ENCODE measurements at regions not wholly inside any gene's neighbourhood (a gene's known extent, or its start where the extent isn't known, plus 50 kb on each side); places are given as distances from the start of the nearest gene placed in this dataset.
"Not testable (repeated sequence)": the region's sequence is repeated elsewhere in the genome, so short reads cannot be mapped to it uniquely, and the experiment has no call there.

- Histone ChIP-seq H3K4me3 (ENCODE audit: low read length) (no peak overlapping the region), H3K9me3 (ENCODE audit: low read depth, low read length) (no peaks in the 10 kb centered on the region), H3K27me3 (ENCODE audit: insufficient read depth, low read length) (no peaks in the 10 kb centered on the region), H3K4me1 (ENCODE audit: insufficient read depth, low read length) (no peaks in the 10 kb centered on the region)
Observed at GRCh38 chr2:146417942-146418341, 1426.9 kb upstream of the ACVR2A start.

DNA sequence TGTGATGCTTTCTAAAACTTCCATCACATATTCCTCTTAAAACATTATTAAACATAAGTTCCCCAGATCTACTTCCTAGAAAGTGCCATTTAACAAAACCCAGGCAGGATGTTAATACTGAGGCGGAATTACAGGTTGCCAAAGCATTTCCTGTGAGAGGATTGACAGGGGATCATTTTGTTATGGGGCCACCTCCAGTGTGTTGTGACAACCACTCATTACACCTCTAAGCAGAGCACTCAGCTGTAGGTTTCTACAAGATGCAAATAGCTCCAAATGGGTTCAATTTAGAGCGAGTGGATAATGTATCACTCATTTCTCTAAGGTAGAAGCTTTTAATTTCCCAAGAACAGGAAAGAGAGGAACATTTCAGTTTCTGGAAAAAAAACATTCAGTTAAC lies 1429.5 kb upstream of the ACVR2A start:
- Histone ChIP-seq H3K4me1 (ENCODE audit: insufficient read depth, low read length) (no peaks in the 10 kb centered on the region), H3K27me3 (ENCODE audit: insufficient read depth, low read length) (no peaks in the 10 kb centered on the region), H3K4me3 (ENCODE audit: low read length) (no peak overlapping the region), H3K9me3 (ENCODE audit: low read depth, low read length) (no peaks in the 10 kb centered on the region)

- Histone ChIP-seq H3K27me3 (ENCODE audit: insufficient read depth, low read length) (no peaks in the 10 kb centered on the region), H3K4me3 (ENCODE audit: low read length) (no peak overlapping the region), H3K4me1 (ENCODE audit: insufficient read depth, low read length) (no peaks in the 10 kb centered on the region), H3K9me3 (ENCODE audit: low read depth, low read length) (no peaks in the 10 kb centered on the region)
Observed at GRCh38 chr2:146414456-146414855, 1430.4 kb upstream of the ACVR2A start.

- Histone ChIP-seq H3K4me1 (ENCODE audit: insufficient read depth, low read length) (no peaks in the 10 kb centered on the region), H3K4me3 (ENCODE audit: low read length) (no peak overlapping the region), H3K9me3 (ENCODE audit: low read depth, low read length) (no peaks in the 10 kb centered on the region), H3K27me3 (ENCODE audit: insufficient read depth, low read length) (no peaks in the 10 kb centered on the region)
Observed at GRCh38 chr2:146413086-146413610, 1431.7 kb upstream of the ACVR2A start.

GRCh38 chr2:146412625-146413024 lies 1432.2 kb upstream of the ACVR2A start:
- no peaks in the 10 kb centered on the region for H3K9me3 ChIP-seq (ENCODE audit: low read depth, low read length)
- no peaks in the 10 kb centered on the region for H3K4me1 ChIP-seq (ENCODE audit: insufficient read depth, low read length)
- H3K27me3 ChIP-seq (ENCODE audit: insufficient read depth, low read length), result no peaks in the 10 kb centered on the region
- H3K4me3 ChIP-seq (ENCODE audit: low read length), result no peak overlapping the region

GRCh38 chr2:146405402-146406309 lies 1439.2 kb upstream of the ACVR2A start:
- not testable (repeated sequence) for H3K4me3 ChIP-seq (ENCODE audit: low read length); H3K4me1 ChIP-seq (ENCODE audit: insufficient read depth, low read length); H3K9me3 ChIP-seq (ENCODE audit: low read depth, low read length); H3K27me3 ChIP-seq (ENCODE audit: insufficient read depth, low read length)

GRCh38 chr2:146403546-146404160 lies 1441.2 kb upstream of the ACVR2A start:
- H3K4me3 ChIP-seq (ENCODE audit: low read length); H3K9me3 ChIP-seq (ENCODE audit: low read depth, low read length); H3K4me1 ChIP-seq (ENCODE audit: insufficient read depth, low read length); H3K27me3 ChIP-seq (ENCODE audit: insufficient read depth, low read length): not testable (repeated sequence)

GRCh38 chr2:146392631-146393030 lies 1452.2 kb upstream of the ACVR2A start:
- H3K9me3 ChIP-seq (ENCODE audit: low read depth, low read length), result no peaks in the 10 kb centered on the region
- H3K4me1 ChIP-seq (ENCODE audit: insufficient read depth, low read length), result no peaks in the 10 kb centered on the region
- no peaks in the 10 kb centered on the region for H3K27me3 ChIP-seq (ENCODE audit: insufficient read depth, low read length)
- H3K4me3 ChIP-seq (ENCODE audit: low read length), result no peak overlapping the region

GRCh38 chr2:146392186-146392585 lies 1452.6 kb upstream of the ACVR2A start:
- no peaks in the 10 kb centered on the region for H3K4me1 ChIP-seq (ENCODE audit: insufficient read depth, low read length)
- no peaks in the 10 kb centered on the region for H3K9me3 ChIP-seq (ENCODE audit: low read depth, low read length)
- no peaks in the 10 kb centered on the region for H3K27me3 ChIP-seq (ENCODE audit: insufficient read depth, low read length)
- H3K4me3 ChIP-seq (ENCODE audit: low read length), result no peak overlapping the region

- Histone ChIP-seq H3K9me3 (ENCODE audit: low read depth, low read length) (no peaks in the 10 kb centered on the region), H3K4me1 (ENCODE audit: insufficient read depth, low read length) (no peaks in the 10 kb centered on the region), H3K4me3 (ENCODE audit: low read length) (no peak overlapping the region), H3K27me3 (ENCODE audit: insufficient read depth, low read length) (no peaks in the 10 kb centered on the region)
Observed at GRCh38 chr2:146388757-146389156, 1456.1 kb upstream of the ACVR2A start.

- Histone ChIP-seq H3K4me3 (ENCODE audit: low read length) (no peak overlapping the region), H3K4me1 (ENCODE audit: insufficient read depth, low read length) (no peaks in the 10 kb centered on the region), H3K9me3 (ENCODE audit: low read depth, low read length) (no peaks in the 10 kb centered on the region), H3K27me3 (ENCODE audit: insufficient read depth, low read length) (no peaks in the 10 kb centered on the region)
Observed at GRCh38 chr2:146386096-146386495, 1458.7 kb upstream of the ACVR2A start.

- H3K9me3 ChIP-seq (ENCODE audit: low read depth, low read length), result no peaks in the 10 kb centered on the region
- no peaks in the 10 kb centered on the region for H3K27me3 ChIP-seq (ENCODE audit: insufficient read depth, low read length)
- no peaks in the 10 kb centered on the region for H3K4me1 ChIP-seq (ENCODE audit: insufficient read depth, low read length)
- H3K4me3 ChIP-seq (ENCODE audit: low read length), result no peak overlapping the region
Observed at GRCh38 chr2:146385031-146385430, 1459.8 kb upstream of the ACVR2A start.

- Histone ChIP-seq H3K9me3 (ENCODE audit: low read depth, low read length) (no peaks in the 10 kb centered on the region), H3K27me3 (ENCODE audit: insufficient read depth, low read length) (no peaks in the 10 kb centered on the region), H3K4me3 (ENCODE audit: low read length) (no peak overlapping the region), H3K4me1 (ENCODE audit: insufficient read depth, low read length) (no peaks in the 10 kb centered on the region)
Observed at GRCh38 chr2:146376511-146377064, 1468.2 kb upstream of the ACVR2A start.

- Histone ChIP-seq H3K9me3 (ENCODE audit: low read depth, low read length) (no peaks in the 10 kb centered on the region), H3K4me3 (ENCODE audit: low read length) (no peak overlapping the region), H3K27me3 (ENCODE audit: insufficient read depth, low read length) (no peaks in the 10 kb centered on the region), H3K4me1 (ENCODE audit: insufficient read depth, low read length) (no peaks in the 10 kb centered on the region)
Observed at GRCh38 chr2:146374505-146374904, 1470.3 kb upstream of the ACVR2A start.

DNA sequence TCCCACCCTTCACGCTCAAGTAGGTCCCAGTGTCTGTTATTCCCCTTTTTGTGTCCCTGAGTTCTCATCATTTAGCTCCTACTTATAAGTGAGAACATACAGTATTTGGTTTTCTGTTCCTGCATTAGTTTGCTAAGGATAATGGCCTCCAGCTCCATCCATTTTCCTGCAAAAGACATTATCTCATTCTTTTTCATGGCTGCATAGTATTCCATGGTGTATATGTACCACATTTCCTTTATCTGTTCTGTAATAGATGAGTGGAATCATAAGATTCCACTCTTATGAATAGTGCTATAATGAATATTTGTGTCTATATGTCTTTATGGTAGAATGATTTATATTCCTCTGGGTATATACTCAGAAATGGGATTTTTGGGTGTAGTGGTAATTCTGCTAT lies 1473.5 kb upstream of the ACVR2A start:
- not testable (repeated sequence) for H3K4me1 ChIP-seq (ENCODE audit: insufficient read depth, low read length); H3K27me3 ChIP-seq (ENCODE audit: insufficient read depth, low read length); H3K9me3 ChIP-seq (ENCODE audit: low read depth, low read length); H3K4me3 ChIP-seq (ENCODE audit: low read length)

Measured in mononuclear cell (primary cell).